Tongue (tissue), 1 donor: ENCODE measurements at regions not wholly inside any gene's neighbourhood (a gene's known extent, or its start where the extent isn't known, plus 50 kb on each side); places are given as distances from the start of the nearest gene placed in this dataset.
A peak's percentile ranks its signal among the peaks of the same experiment; 100 is the strongest.

Experiments used
- DNase-seq: peaks from one replicate; pipeline ENCODE4 v3.0.0-alpha.2; 2015

DNA sequence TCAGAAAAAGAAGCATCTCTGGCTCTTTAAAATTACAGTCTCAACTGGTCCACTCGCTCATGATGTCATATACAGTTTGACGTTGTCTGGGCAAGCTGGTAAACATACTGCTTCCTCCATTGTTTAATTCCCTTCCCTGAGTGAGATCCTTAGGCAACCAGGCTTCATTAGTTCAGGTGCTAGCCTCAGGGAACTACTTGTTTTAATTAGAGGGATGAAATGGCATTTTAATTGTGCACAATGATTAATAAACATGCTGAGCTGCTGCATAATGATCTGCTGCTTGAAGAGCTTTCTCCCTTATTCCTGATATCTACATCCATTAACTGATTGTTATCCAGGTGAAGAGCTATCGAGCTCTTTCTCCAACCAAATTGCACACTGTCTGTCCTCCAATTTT is 195.6 kb upstream of the ETAA1 start:
- no peak for DNase-seq

GRCh38 chr2:67204349-67204748 is 192.8 kb upstream of the ETAA1 start:
- DNase-seq = no peak

DNA sequence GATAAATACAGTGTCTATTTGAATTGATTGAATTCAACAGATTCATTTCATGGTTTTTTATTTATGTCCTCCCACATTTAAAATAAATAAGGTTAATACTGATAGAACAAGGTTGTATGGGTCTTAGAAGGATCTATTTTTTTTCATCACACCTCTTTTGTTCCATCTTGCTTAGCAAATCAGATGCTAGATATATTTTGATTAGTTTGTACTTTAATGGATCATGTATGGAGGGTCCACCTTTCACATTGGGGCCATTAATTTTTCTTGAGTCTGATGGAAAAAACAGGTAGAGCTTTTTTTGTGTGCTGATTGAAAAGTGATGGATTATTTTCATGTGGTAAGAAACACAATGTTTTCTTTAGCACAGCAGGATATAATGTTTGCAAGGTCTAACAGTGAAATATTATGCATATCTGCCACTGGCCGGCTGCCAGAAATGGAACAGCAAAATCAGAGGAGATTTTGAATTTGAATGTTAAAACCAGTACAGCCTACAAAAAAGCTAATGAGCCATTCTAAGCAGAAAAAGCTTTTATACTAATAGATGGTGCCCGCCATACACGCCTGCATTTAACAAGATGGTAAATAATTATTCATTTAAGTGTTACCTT is 188.1 kb upstream of the ETAA1 start:
- DNase-seq = peak; percentile 29

GRCh38 chr2:67210430-67210829 is 186.7 kb upstream of the ETAA1 start:
- DNase-seq = no peak

DNA sequence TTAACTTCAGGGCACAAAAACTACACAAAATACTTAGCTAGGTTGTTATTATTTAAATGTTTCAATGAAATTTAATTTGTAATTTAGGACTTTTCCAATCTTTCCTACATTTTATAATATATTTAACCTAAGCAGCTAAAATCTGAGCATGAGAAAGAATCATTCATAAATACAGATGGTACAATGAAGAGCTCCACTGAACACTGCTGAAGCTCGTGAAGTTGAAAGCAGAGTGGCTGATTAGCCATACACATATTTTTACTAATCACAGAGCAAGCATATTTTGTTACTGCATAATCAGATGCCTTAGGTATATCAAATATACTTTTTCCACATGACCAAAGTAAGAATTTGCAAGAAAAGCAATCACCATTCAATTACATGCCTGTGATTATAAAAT is 184.9 kb upstream of the ETAA1 start:
- DNase-seq = no peak

DNA sequence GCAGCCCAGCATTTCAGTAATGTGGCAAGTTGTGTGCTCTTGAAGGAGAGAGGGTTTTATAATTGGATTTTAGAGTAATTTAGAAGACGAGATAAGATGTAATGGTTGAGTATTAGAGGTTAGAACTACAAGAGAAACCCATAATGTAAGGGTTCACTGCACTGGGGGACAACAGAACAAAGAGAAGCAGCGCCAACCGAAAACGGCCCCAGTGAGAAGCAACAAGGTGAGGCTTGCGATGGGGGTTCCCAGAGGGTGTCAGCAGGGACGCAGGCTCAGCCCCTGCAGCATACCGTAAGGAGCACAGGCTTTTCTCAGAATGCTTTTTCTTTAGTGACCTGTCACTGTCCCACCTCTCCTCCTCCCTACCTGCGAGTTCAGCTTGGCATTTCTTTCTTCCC is 183.9 kb upstream of the ETAA1 start:
- DNase-seq = no peak

GRCh38 chr2:67213677-67214402 is 183.3 kb upstream of the ETAA1 start:
- DNase-seq = no peak

DNA sequence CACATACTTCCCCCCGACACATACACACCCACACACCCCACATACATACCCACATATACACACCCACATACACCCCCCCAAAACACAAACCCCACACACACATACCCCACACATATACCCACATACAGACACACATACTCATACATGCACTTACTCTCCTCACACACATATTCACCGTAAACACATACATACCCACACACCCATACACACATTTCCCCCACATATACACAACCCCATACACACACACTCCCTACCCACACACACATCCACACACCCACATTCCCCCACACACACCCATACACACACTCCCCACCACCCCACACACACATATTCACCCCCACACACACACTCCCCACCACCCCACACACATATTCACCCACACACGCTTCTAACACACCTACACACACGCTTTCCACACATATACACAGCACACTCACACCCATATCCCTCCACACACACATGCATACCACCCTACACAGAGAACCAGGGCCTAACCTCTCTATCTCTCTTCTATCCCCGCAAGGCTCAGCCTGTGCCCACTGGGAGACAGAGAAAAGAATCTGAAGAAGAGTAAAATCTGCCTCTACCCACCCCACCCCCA is 182.4 kb upstream of the ETAA1 start:
- DNase-seq = no peak

GRCh38 chr2:67215214-67216055 is 181.7 kb upstream of the ETAA1 start:
- DNase-seq = peak; percentile 61

DNA sequence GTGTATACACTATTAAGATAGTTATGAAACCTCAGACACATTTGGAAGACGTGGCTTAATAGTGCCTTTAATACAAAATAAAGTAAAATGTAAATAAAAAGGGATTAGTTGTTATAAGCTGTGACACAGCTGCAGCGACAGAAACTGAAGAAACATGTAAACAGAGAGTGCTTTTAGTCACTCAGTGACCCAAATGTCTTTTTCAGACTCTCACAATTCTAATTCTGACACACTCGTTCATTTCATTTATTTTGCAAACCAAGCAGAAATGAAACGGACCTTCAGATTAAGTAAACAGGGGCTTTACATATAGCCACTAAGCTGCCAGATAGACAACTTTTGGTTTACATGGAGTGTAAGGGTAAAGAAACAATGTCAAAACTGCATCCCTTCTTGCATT is 181.0 kb upstream of the ETAA1 start:
- DNase-seq = peak; percentile 3

GRCh38 chr2:67216881-67217280 is 180.3 kb upstream of the ETAA1 start:
- DNase-seq = no peak

GRCh38 chr2:67217398-67217797 is 179.7 kb upstream of the ETAA1 start:
- no peak for DNase-seq

- DNase-seq = no peak
Measured at GRCh38 chr2:67218056-67218455, 179.1 kb upstream of the ETAA1 start.

DNA sequence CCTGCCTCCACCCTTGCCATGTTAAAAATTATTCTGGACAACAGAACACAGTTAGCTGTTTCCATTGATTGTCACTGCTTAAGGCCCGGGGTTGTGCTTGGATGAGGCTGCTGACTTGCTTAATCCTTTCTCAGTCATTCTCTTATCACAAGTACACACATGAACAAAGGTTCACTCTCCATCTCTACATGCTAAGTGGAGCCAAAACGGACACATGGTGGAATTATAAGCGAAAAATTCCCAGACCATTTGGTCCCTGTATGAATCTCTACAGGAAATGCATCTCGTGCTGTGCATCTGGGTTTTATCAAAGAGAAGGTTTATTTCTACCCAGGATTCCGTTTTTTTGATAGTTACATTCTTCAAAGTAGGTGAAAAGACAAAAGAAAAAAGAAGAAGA is 177.5 kb upstream of the ETAA1 start:
- DNase-seq = peak; percentile 17

DNA sequence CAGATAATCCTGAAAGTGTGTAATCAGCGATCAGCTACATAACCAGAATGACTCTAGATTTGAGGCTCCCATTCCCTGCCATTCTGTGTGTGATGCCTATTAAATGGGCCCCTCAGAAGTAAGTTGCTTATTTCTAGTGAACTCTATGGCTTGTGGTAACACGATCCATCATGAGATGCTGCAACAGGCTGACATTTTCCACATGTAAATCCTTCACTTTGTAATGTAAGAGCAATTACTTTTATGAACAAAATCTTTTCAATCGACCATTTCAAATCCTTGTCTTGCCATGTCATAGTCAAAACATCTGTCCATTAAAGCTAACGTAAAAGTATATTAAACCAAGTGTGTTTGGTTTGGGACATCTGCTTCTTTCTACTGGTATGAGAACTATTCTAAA is 175.9 kb upstream of the ETAA1 start:
- DNase-seq = peak; percentile 33

- no peak for DNase-seq
Measured at GRCh38 chr2:67225287-67225973, 171.7 kb upstream of the ETAA1 start.

- DNase-seq = no peak
Measured at GRCh38 chr2:67229706-67230105, 167.4 kb upstream of the ETAA1 start.

DNA sequence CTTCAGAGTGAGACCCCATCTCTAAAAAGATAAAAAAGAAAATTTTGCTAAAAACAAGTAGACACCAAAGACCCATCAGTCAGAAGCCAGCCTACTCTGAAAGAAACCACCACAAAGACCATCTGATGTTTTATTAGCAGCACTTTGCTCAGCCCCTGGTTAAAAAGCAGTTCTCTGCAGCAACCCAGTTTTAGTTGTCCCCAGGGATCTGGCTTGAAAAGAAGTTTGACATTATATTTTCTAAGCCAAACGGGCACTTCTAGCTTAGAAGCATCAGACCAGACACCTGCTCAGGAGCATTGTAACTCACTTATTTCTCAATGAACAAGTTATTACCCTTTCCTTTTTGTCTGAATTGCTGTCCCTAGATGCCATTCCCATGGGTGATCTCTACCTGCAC is 164.2 kb upstream of the ETAA1 start:
- no peak for DNase-seq

DNA sequence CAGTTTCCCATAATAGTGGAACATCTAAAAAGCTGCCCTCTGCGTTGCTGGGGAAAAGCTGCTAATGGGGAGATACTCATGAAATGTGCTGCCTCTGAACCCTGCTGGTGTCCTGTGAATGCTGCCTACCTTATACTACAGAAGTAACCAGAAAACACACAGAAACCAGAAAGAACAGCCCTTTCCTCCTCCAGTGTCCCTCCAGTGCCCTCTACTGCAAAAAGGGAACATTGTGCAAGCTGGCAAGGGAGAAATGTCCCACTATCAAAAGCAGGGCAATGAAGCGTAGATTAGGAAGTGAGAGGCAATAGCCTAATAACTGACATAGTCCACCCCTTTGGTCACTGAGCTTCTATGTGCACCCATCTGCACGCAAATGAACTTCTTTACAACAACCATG is 162.7 kb upstream of the ETAA1 start:
- DNase-seq = no peak

GRCh38 chr2:67237288-67237687 is 159.8 kb upstream of the ETAA1 start:
- DNase-seq = no peak

DNA sequence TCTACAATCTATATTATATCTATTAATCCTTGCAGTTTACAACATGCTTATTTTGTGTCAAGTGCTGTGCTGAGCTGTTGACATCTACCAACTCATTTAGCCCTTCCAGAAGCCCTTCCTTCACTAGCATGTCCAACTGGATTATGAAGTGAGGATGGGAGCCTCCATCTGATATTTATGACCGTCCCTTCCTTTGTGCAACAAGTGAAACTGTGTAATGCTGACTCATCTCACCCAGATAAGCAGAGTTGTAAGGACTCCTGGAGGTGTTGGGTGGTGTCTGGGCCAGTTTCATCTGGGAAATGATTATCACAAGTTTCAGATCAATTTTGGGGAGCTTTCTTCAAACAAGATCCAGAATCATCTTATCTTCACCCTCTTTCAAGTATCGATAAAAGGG is 156.6 kb upstream of the ETAA1 start:
- DNase-seq = no peak

- no peak for DNase-seq
Measured at GRCh38 chr2:67241453-67241852, 155.7 kb upstream of the ETAA1 start.
